Lower leg skin (tissue), 4 donors: ENCODE measurements at regions not wholly inside any gene's neighbourhood (a gene's known extent, or its start where the extent isn't known, plus 50 kb on each side); places are given as distances from the start of the nearest gene placed in this dataset.

Experiments
- DNase-seq, 2 donors: peaks; one replicate each; pipeline ENCODE4 v3.0.0-alpha.2; 2019; ENCODE audit warnings: low spot score in 2 of 2
- H3K4me3 ChIP-seq: fragments of 200-600 bp; sonication (generic); 2 replicates; pipeline ENCODE4 v1.5.1; 2017; ENCODE audit warnings: mild to moderate bottlenecking, low read depth; ENCODE audit not compliant: poor library complexity, severe bottlenecking
- CTCF ChIP-seq, 3 donors: fragments of 450-650 bp; IDR thresholded peaks; one replicate each; pipeline ENCODE4 v1.5.1; 2016; ENCODE audit warnings: antibody characterized with exemption in 3 of 3, mild to moderate bottlenecking in 3 of 3, moderate library complexity in 2 of 3
- POLR2A ChIP-seq, 2 donors: fragments of 450-650 bp; IDR thresholded peaks; one replicate each; pipeline ENCODE4 v1.6.1; 2016 to 2017; ENCODE audit warnings: antibody characterized with exemption in 2 of 2, mild to moderate bottlenecking in 1 of 2, moderate library complexity in 1 of 2
- WGBS, 2 donors: methylation state at CpG; one replicate each; pipeline ENCODE4 v1.1.5; 2018; 5-methylcytosine and 5-hydroxymethylcytosine counted together
- intact Hi-C: fragments of 100-400 bp; cut with DNase I; formaldehyde crosslinking; loops from one replicate; pipeline ENCODE4 v1.15.0; 2023; ENCODE audit warnings: low total_unique reads

GRCh38 chr16:27726621-27727261 lies 176.8 kb downstream of the KATNIP start:
- H3K4me3 ChIP-seq = no peak overlapping the region
- intact Hi-C loops = no loop called here
- DNase-seq = no peak
- no peak for TF ChIP-seq CTCF (IDR thresholded peaks at IDR 0.05)
- TF ChIP-seq POLR2A (IDR thresholded peaks at IDR 0.05) = no peak
- 76% methylated on average over 11 of the region's 11 CpGs for WGBS, 2 donors

- no peak for DNase-seq
- no peak overlapping the region for H3K4me3 ChIP-seq
- TF ChIP-seq CTCF (IDR thresholded peaks at IDR 0.05) = no peak
- intact Hi-C loops = no loop called here
- WGBS, 2 donors = 87 to 91% methylated on average over 6 of the region's 6 CpGs
Observed at GRCh38 chr16:27727941-27728340, 178.0 kb downstream of the KATNIP start.

- WGBS, 2 donors = 68 to 94% methylated on average over 3 of the region's 3 CpGs
- intact Hi-C loops = no loop called here
- H3K4me3 ChIP-seq = no peak overlapping the region
- TF ChIP-seq POLR2A (IDR thresholded peaks at IDR 0.05) (no peak), CTCF (IDR thresholded peaks at IDR 0.05) (no peak)
- no peak for DNase-seq
Observed at GRCh38 chr16:27728691-27729090, 178.7 kb downstream of the KATNIP start.

GRCh38 chr16:27729516-27730304 lies 179.8 kb downstream of the KATNIP start:
- peak in 1 of 2 donors; percentile 44 for DNase-seq
- WGBS, 2 donors = 36 to 44% methylated on average over 10 of the region's 10 CpGs
- no peak overlapping the region for H3K4me3 ChIP-seq
- intact Hi-C loops = no loop called here
- no peak for TF ChIP-seq CTCF (IDR thresholded peaks at IDR 0.05)
- no peak for TF ChIP-seq POLR2A (IDR thresholded peaks at IDR 0.05)

- intact Hi-C loops = no loop called here
- no peak overlapping the region for H3K4me3 ChIP-seq
- TF ChIP-seq CTCF (IDR thresholded peaks at IDR 0.05) = no peak
- DNase-seq = no peak
- 84 to 92% methylated on average over 6 of the region's 6 CpGs for WGBS, 2 donors
Observed at GRCh38 chr16:27730661-27731210, 180.8 kb downstream of the KATNIP start.
